ENCODE measurements at regions not wholly inside any gene's neighbourhood (a gene's known extent, or its start where the extent isn't known, plus 50 kb on each side); places are given as distances from the start of the nearest gene placed in this dataset.

- no peak for DNase-seq (ENCODE audit: low read depth)
- TF ChIP-seq CTCF (IDR thresholded peaks at IDR 0.05; ENCODE audit: low read depth, low read length, missing control alignments): no peak
- no peak overlapping the region for H3K4me3 ChIP-seq (ENCODE audit: low read depth, low read length)
Observed at GRCh38 chr4:160826339-160826679, 1337.5 kb downstream of the FSTL5 start.

GRCh38 chr4:160831165-160831922, 1332.5 kb downstream of the FSTL5 start:
- no peak overlapping the region for H3K4me3 ChIP-seq (ENCODE audit: low read depth, low read length)
- no peak for TF ChIP-seq CTCF (IDR thresholded peaks at IDR 0.05; ENCODE audit: low read depth, low read length, missing control alignments)
- no peak for DNase-seq (ENCODE audit: low read depth)

DNA sequence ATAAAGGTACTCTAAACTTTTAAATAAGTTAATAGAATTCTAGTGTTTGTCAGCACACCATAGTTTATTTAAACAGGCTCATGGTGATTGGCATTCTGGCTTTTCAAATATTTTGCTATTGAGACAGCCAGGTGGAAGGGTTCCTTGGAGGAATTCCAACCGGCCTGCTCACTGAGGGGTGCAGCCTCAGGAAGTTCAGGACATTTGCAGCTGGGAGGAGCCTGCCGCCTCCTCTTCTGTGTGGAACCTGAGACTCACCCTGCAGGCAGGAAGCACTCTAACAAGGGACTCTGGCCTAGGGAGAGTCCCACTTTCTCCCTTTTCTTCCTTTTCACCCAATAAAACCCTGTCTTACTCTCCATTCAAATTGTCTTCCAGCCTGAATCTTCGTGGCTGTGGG, 1328.0 kb downstream of the FSTL5 start:
- no peak for DNase-seq (ENCODE audit: low read depth)
- no peak for TF ChIP-seq CTCF (IDR thresholded peaks at IDR 0.05; ENCODE audit: low read depth, low read length, missing control alignments)
- H3K4me3 ChIP-seq (ENCODE audit: low read depth, low read length): no peak overlapping the region

GRCh38 chr4:160836431-160836830, 1327.4 kb downstream of the FSTL5 start:
- no peak for TF ChIP-seq CTCF (IDR thresholded peaks at IDR 0.05; ENCODE audit: low read depth, low read length, missing control alignments)
- H3K4me3 ChIP-seq (ENCODE audit: low read depth, low read length): no peak overlapping the region
- no peak for DNase-seq (ENCODE audit: low read depth)

GRCh38 chr4:160846121-160846520, 1317.7 kb downstream of the FSTL5 start:
- no peak overlapping the region for H3K4me3 ChIP-seq (ENCODE audit: low read depth, low read length)
- TF ChIP-seq CTCF (IDR thresholded peaks at IDR 0.05; ENCODE audit: low read depth, low read length, missing control alignments): no peak
- no peak for DNase-seq (ENCODE audit: low read depth)

DNA sequence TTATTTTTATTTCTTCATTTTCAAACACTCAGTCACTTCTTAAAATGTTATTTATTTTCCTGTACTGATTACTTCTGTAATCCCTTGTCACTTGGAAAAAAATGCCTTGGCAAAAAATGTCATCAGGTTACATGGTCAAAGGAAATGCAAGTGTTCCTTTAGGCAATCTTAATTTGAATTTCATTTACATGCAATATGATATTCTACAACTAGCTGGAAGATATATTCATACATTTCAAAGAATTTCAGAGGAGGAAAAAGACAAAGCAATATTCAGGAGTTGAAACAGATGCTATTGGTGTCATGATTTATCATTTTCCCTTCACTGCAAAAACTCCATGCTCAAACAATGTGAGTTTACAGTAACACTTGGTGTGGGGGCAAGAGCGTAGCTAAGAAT, 1316.6 kb downstream of the FSTL5 start:
- no peak for TF ChIP-seq CTCF (IDR thresholded peaks at IDR 0.05; ENCODE audit: low read depth, low read length, missing control alignments)
- no peak overlapping the region for H3K4me3 ChIP-seq (ENCODE audit: low read depth, low read length)
- DNase-seq (ENCODE audit: low read depth): no peak

GRCh38 chr4:160848489-160848888, 1315.3 kb downstream of the FSTL5 start:
- TF ChIP-seq CTCF (IDR thresholded peaks at IDR 0.05; ENCODE audit: low read depth, low read length, missing control alignments): no peak
- H3K4me3 ChIP-seq (ENCODE audit: low read depth, low read length): no peak overlapping the region

More at GRCh38 chr4:160848489-160848888, 1315.3 kb downstream of the FSTL5 start:
- no peak for DNase-seq (ENCODE audit: low read depth)
